ENCODE measurements at regions not wholly inside any gene's neighbourhood (a gene's known extent, or its start where the extent isn't known, plus 50 kb on each side); places are given as distances from the start of the nearest gene placed in this dataset.

DNA sequence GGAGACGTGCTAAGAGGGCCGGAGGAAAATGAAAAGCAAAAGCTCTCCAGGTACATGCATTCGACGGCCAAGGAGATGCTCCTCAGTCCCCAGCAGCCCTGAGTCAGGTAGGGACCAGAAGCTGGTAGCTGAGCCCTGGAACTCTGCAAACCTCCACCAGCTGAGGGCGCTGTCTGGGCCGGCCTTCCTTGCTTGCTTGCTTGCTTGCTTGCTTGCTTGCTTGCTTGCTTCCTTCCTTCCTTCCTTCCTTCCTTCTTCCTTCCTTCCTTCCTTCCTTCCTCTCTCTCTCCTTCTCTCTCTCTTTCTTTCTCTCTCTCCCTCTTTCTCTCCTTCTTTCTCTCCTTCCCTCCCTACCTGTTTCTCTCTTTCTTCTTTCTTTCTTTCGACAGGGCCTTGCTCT is 94.6 kb upstream of the RASGRF1 start:
- DNase-seq (ENCODE audit: low read depth) = no peak

DNA sequence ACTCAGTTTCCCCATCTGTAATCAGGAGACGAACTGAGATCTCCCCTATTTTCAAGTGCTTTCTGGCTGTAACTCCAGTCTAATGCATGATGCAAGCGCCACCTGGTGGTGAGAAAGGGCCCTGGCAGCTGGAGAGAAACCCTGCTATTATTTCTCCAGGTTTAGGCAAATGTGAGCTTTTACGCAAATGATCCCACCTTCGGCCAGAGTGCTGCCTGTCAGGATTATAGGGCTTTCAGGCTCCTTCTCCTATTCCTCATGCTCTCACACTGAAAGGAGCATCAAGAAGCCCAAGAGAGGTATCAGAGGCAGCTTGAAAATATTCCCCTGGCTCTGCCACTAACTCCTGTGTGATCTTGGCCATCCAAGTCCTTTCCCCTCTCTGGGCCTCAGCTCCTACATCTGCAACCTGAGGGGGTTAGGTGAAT is 93.9 kb upstream of the RASGRF1 start:
- peak; percentile 51 for DNase-seq (ENCODE audit: low read depth)

DNA sequence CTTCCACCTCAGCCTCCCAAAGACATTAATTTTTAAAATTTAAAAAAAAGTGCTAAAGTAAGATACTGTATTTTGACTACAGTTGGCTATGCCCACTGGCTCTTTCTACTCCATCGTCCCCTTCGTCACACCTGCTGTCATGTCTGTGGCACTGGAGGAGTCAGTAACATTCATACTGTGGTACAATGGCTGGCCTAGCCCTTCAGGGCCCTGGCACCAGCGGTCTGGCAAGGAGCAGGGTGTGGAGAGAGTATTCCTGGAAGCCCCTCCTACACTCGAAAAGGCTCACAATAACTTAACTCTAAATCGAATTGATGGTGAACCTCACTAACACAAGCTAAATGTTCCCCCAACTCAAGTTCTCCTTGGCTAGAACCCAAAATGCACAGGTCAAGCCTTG is 89.7 kb upstream of the RASGRF1 start:
- DNase-seq (ENCODE audit: low read depth) = no peak

GRCh38 chr15:79179597-79179996 is 89.0 kb upstream of the RASGRF1 start:
- DNase-seq (ENCODE audit: low read depth) = no peak

DNA sequence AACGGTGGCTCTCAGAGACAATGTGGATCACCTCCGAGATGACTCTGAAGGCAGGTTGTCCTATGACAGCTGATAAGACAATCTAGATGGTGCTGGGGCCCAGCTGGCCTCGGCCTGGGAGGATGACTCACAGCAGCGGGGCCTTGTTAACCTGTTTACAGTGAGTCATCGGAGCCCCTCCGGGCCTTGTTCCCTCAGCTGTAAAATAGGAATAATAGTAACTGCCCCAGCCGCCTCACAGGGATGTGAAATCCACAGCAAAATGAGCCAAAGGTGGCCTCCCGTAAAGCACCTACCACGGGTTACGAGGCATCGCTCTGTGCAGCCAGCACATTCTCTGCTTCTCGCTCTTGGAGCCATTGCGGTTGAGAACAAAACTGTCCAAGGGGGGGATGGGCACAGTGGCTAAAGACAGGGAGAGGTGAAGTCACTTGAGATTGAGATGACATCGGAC is 88.6 kb upstream of the RASGRF1 start:
- DNase-seq (ENCODE audit: low read depth) = no peak

- DNase-seq (ENCODE audit: low read depth) = no peak
Measured at GRCh38 chr15:79178594-79178993, 88.0 kb upstream of the RASGRF1 start.

DNA sequence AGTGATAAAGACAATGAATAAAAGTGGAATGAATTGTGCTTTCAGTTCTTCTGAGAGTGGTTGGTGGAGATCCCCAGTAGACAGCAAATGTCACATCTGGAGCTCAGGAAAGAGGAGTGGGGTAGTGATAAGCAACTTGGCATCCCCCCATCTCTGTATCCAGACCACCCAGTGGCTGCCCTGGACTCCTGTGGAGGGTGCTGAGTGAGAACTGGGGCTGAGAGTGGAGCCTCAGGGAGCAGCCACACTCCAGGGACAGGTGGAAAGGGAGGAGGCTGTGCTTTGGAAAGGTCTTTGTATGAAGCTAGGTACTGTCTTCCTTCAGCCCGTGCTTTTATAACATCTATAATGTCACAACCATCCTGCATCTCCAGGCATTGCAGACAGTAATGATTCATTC is 85.6 kb upstream of the RASGRF1 start:
- DNase-seq (ENCODE audit: low read depth) = no peak

DNA sequence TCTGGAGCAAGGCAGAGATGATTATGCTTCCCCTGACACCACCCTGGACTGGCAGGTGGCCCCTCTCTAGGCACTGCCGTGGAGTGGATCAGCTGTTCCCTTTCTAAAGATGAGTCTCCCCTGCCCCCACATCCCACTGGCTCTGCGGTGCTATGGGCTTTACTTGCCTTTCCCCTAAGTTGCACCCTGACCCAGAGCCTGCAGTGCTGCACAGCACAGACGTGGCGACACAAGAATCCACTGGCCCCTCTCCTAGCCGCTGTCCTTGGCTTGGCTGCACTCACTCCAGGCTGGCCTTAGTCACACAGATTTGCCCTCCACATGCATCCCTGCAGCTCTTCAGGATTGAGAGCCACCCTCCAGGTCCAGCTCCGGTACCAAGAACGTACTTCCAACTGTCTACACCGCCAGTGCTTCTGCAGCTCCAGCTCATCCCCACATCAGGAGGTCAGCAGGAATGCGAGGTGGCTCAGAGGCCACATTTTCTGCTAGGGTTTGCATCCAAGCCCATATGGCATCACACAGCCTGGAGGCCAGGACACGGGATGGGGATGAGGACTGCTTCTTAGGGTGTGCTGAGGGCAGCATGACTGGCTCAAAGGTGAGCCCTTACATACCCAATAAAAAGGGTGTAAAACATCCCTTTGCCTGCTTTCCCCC is 82.4 kb upstream of the RASGRF1 start:
- no peak for DNase-seq (ENCODE audit: low read depth)

GRCh38 chr15:79172032-79172481 is 81.5 kb upstream of the RASGRF1 start:
- no peak for DNase-seq (ENCODE audit: low read depth)

- DNase-seq (ENCODE audit: low read depth) = no peak
Measured at GRCh38 chr15:79171320-79172031, 80.9 kb upstream of the RASGRF1 start.

DNA sequence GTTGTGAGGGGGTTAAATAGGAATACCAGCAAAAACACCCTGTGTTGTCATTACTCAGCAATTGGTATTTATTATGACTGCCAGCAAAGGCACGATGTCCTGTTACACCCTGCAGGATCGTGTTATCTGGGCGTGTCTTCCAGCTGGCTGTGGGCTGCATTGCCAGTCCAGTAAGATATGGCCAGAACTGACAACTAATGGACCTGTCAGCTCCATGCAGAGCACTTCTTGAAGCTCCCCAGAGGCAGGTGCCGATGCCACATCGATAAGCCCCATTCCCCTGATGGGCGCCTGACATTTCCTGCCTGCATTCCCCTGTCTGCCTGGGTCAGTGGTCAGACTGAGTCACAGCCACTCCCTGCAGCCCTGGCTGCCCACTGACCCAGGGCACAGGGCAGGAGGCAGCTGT is 79.7 kb upstream of the RASGRF1 start:
- DNase-seq (ENCODE audit: low read depth) = no peak

GRCh38 chr15:79169526-79170133 is 79.0 kb upstream of the RASGRF1 start:
- no peak for DNase-seq (ENCODE audit: low read depth)

DNA sequence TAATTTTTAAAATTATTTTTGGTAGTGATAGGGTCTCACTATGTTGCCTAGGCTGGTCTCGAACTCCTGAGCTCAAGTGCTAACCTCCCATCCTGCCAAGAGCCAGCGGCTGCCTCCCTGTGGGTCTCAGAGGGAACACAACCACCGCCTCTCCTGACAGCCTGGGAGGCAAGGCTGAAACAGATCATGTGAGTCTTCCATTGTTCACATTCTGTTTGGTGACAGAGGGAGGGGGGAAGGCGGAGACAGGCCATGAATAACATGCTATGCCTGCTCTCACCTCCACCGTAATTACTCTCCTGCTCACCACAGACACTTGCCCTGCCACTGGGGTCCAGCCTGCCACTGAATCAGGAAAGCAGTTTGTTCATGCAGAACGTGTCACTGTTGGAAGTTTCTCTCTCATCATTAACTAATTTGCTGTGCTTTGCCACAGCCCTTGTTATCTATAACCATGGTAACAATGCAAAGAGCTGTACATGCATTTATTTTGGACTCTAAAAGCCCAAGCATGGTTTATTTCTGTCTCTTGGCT is 78.4 kb upstream of the RASGRF1 start:
- DNase-seq (ENCODE audit: low read depth) = no peak

DNA sequence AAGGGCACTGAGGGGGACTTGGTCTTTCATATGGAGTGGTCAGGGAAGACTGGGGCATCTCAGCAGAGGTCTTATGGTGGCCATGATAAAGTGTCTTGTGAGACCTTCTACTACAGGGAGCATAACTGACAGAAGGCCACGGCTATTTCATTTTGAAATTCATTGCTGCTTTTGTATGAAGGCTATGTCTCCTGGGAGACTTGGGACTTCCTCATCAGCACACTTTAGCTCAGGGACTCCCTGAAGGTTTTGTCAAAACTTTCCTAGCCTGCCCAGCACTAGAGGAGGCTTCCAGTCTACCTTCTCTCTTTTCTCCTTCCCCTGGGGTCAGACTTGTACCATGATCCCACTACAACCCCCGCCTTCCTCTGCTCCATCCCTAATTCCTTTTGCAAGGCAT is 77.2 kb upstream of the RASGRF1 start:
- DNase-seq (ENCODE audit: low read depth) = no peak

GRCh38 chr15:79166311-79166955 is 75.9 kb upstream of the RASGRF1 start:
- DNase-seq (ENCODE audit: low read depth) = no peak

GRCh38 chr15:79164465-79164864 is 73.9 kb upstream of the RASGRF1 start:
- no peak for DNase-seq (ENCODE audit: low read depth)

DNA sequence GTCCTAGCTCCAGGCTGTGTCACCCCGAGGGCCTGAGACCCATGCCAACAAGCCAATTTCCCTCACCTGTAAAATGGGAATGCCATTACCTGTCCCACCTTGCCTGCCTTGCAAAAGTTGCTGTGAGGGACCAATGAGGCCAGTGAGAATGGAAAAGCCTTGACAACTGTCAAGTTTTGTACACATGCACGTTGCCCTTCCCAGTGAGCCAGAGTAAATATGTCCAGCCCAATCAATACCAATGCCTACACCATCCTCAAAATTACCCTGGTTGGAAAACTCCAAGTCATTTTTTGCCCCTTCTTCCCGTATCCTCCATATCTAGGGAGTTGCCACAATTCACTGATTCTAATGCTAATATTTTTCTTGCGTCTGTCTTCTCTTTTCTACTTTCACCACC is 73.5 kb upstream of the RASGRF1 start:
- DNase-seq (ENCODE audit: low read depth) = no peak

GRCh38 chr15:79163395-79163794 is 72.8 kb upstream of the RASGRF1 start:
- DNase-seq (ENCODE audit: low read depth) = no peak

DNA sequence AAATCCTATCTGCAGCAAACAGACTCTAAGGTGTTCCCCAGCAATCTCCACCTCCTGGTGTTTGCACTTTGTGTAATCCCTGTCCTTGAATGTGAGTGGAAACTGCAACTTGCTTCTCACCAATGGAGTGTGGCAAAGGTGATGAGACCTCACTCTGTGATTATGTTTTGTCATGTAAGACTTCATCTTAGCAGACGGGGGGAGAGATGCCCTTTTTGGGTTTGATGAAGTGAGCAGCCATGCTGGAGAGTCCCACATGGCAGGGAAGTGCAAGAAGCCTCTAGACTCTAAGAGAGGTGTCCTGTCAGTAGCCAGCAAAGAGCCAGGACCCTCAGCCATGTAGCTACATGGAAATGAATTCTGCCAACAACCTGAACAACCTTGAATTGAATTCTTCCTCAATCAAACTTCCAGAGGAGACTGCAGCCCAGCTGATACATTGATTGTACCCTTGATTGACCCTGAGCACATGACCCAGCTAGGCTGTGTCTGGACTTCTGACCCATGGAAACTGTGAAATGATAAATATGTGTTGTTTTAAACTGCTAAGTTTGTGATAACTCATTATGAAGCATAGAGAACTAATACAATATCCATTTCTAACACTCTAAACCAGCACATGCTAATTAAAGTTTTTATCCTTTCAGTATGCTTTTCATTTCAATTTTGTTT is 71.4 kb upstream of the RASGRF1 start:
- DNase-seq (ENCODE audit: low read depth) = no peak

- no peak for DNase-seq (ENCODE audit: low read depth)
Measured at GRCh38 chr15:79160211-79160610, 69.6 kb upstream of the RASGRF1 start.

- no peak for DNase-seq (ENCODE audit: low read depth)
Measured at GRCh38 chr15:79157631-79158592, 67.3 kb upstream of the RASGRF1 start.
